Transverse colon (tissue), 4 donors: ENCODE measurements at regions not wholly inside any gene's neighbourhood (a gene's known extent, or its start where the extent isn't known, plus 50 kb on each side); places are given as distances from the start of the nearest gene placed in this dataset.
"Not testable (repeated sequence)": the region's sequence is repeated elsewhere in the genome, so short reads cannot be mapped to it uniquely, and the experiment has no call there.

Experiments used
- CTCF ChIP-seq, 5 experiments: fragments of 200-600 bp in 3 of 5; fragments of 450-650 bp in 2 of 5; sonication (generic) in 3 of 5; IDR thresholded peaks; 1 replicate in 2 of 5; 2 replicates in 3 of 5; pipeline ENCODE4 v1.5.1; 2016 to 2017; ENCODE audit warnings: antibody characterized with exemption in 5 of 5, inconsistent platforms in 3 of 5, mild to moderate bottlenecking in 2 of 5, moderate library complexity in 1 of 5
- EP300 ChIP-seq: sonication (generic); formaldehyde crosslinking; IDR thresholded peaks from one replicate; pipeline ENCODE4 v1.6.1; 2017; ENCODE audit warnings: antibody characterized with exemption, low read depth
- POLR2A ChIP-seq: fragments of 450-650 bp; IDR thresholded peaks from one replicate; pipeline ENCODE4 v1.6.1; 2016; ENCODE audit warnings: antibody characterized with exemption, mild to moderate bottlenecking, moderate library complexity
- POLR2AphosphoS5 ChIP-seq, 3 donors: sonication (generic); formaldehyde crosslinking; IDR thresholded peaks; one replicate each; pipeline ENCODE4 v1.6.1; 2016; ENCODE audit warnings: antibody characterized with exemption in 3 of 3

GRCh38 chr20:30540330-30541069, 717.0 kb upstream of the DEFB115 start:
- not testable (repeated sequence) for TF ChIP-seq POLR2AphosphoS5 (IDR thresholded peaks at IDR 0.05); CTCF (IDR thresholded peaks at IDR 0.05); EP300; POLR2A
